Neural cell (in vitro differentiated cells): ENCODE measurements at regions not wholly inside any gene's neighbourhood (a gene's known extent, or its start where the extent isn't known, plus 50 kb on each side); places are given as distances from the start of the nearest gene placed in this dataset.

Source experiments
- H2AFZ ChIP-seq: fragments of 200-600, 300-800 bp; sonication (generic), shearing (Covaris generic); 2 replicates; pipeline ENCODE4 v1.6.0; 2014; ENCODE audit warnings: low read depth, mild to moderate bottlenecking, antibody characterized with exemption, low read length, moderate library complexity
- H3F3A ChIP-seq: fragments of 200-600 bp; shearing (Covaris generic); 2 replicates; pipeline ENCODE4 v1.6.1; 2016; ENCODE audit warnings: mild to moderate bottlenecking, moderate library complexity, mixed read lengths, antibody characterized with exemption, low read length; ENCODE audit not compliant: insufficient read depth, poor library complexity, severe bottlenecking
- H3K27ac ChIP-seq: fragments of 200-600, 300-800 bp; sonication (generic), shearing (Covaris generic); 2 replicates; pipeline ENCODE4 v1.5.1; 2014; ENCODE audit warnings: mild to moderate bottlenecking, low read length, moderate library complexity
- H3K27me3 ChIP-seq: fragments of 300-800, 200-600 bp; sonication (generic), shearing (Covaris generic); 2 replicates; pipeline ENCODE4 v1.6.0; 2014; ENCODE audit warnings: mild to moderate bottlenecking, low read depth, low read length, moderate library complexity; ENCODE audit not compliant: insufficient read depth
- H3K36me3 ChIP-seq: fragments of 300-800, 200-600 bp; sonication (generic), shearing (Covaris generic); 2 replicates; pipeline ENCODE4 v1.5.1; 2014; ENCODE audit warnings: mild to moderate bottlenecking, antibody characterized with exemption, low read length, moderate library complexity; ENCODE audit not compliant: insufficient read depth
- H3K4me2 ChIP-seq: fragments of 300-800, 200-600 bp; sonication (generic), shearing (Covaris generic); 2 replicates; pipeline ENCODE4 v1.6.0; 2014; ENCODE audit warnings: mild to moderate bottlenecking, low read length
- H3K4me3 ChIP-seq: fragments of 300-800, 200-600 bp; sonication (generic), shearing (Covaris generic); 2 replicates; pipeline ENCODE4 v1.5.1; 2014; ENCODE audit warnings: mild to moderate bottlenecking, low read length, moderate library complexity
- H3K79me2 ChIP-seq: fragments of 200-600 bp; shearing (Covaris generic); replicated peaks from 2 replicates; pipeline ENCODE4 v1.6.0; 2014; ENCODE audit warnings: mild to moderate bottlenecking, low read length, moderate library complexity; ENCODE audit not compliant: insufficient read depth
- H3K9ac ChIP-seq: fragments of 300-800, 200-600 bp; sonication (generic), shearing (Covaris generic); 2 replicates; pipeline ENCODE4 v1.6.1; 2016; ENCODE audit warnings: mild to moderate bottlenecking, low read length, mixed read lengths
- H3K9me2 ChIP-seq: fragments of 200-600 bp; shearing (Covaris generic); 2 replicates; pipeline ENCODE4 v1.6.1; 2016; ENCODE audit warnings: mild to moderate bottlenecking, low read length, mixed read lengths; ENCODE audit not compliant: insufficient read depth
- H3K9me3 ChIP-seq: fragments of 200-600, 300-800 bp; sonication (generic), shearing (Covaris generic); 2 replicates; pipeline ENCODE4 v1.6.1; 2016; ENCODE audit warnings: mild to moderate bottlenecking, mixed run types, low read length, moderate library complexity, mixed read lengths
- H4K20me1 ChIP-seq: fragments of 200-600 bp; shearing (Covaris generic); 2 replicates; pipeline ENCODE4 v1.6.1; 2016; ENCODE audit warnings: mild to moderate bottlenecking, mixed run types; ENCODE audit not compliant: insufficient read depth
- CTCF ChIP-seq: fragments of 450-650 bp; IDR thresholded peaks from 2 replicates; pipeline ENCODE4 v1.5.1; 2014; ENCODE audit warnings: antibody characterized with exemption, mild to moderate bottlenecking, moderate library complexity; ENCODE audit not compliant: poor library complexity, severe bottlenecking
- EP300 ChIP-seq: fragments of 450-650 bp; conservative IDR thresholded peaks from 2 replicates; pipeline ENCODE4 v1.6.1; 2014; ENCODE audit warnings: antibody characterized with exemption, mild to moderate bottlenecking, moderate library complexity; ENCODE audit not compliant: poor library complexity, severe bottlenecking
- EZH2 ChIP-seq: fragments of 200-600, 300-800 bp; shearing (Covaris generic), sonication (generic); IDR thresholded peaks from 2 replicates; pipeline ENCODE4 v1.6.1; 2014; ENCODE audit warnings: antibody characterized with exemption, low read length, borderline replicate concordance, mild to moderate bottlenecking; ENCODE audit not compliant: insufficient read depth, poor library complexity, severe bottlenecking
- MXI1 ChIP-seq: fragments of 450-650 bp; conservative IDR thresholded peaks from 2 replicates; pipeline ENCODE4 v1.6.1; 2014; ENCODE audit warnings: antibody characterized with exemption, mild to moderate bottlenecking; ENCODE audit not compliant: poor library complexity, severe bottlenecking
- POLR2AphosphoS5 ChIP-seq: IDR thresholded peaks from 2 replicates; pipeline ENCODE4 v1.6.1; 2012
- RAD21 ChIP-seq: fragments of 450-650 bp; conservative IDR thresholded peaks from 2 replicates; pipeline ENCODE4 v1.6.1; 2014; ENCODE audit warnings: antibody characterized with exemption, mild to moderate bottlenecking, moderate library complexity
- REST ChIP-seq: IDR thresholded peaks from 2 replicates; pipeline ENCODE4 v1.6.1; 2012; ENCODE audit warnings: borderline replicate concordance
- SMC3 ChIP-seq: fragments of 450-650 bp; conservative IDR thresholded peaks from 2 replicates; pipeline ENCODE4 v1.6.1; 2014; ENCODE audit warnings: antibody characterized with exemption, mild to moderate bottlenecking, moderate library complexity; ENCODE audit not compliant: poor library complexity
- TAF1 ChIP-seq: IDR thresholded peaks from 2 replicates; pipeline ENCODE4 v1.6.1; 2012; ENCODE audit warnings: low read depth

GRCh38 chr16:86225905-86226371 is 284.4 kb upstream of the FOXF1 start:
- H3K4me3 ChIP-seq = no peak overlapping the region
- H3K79me2 ChIP-seq = no peaks in the 10 kb centered on the region
- H3K4me2 ChIP-seq = no peak overlapping the region
- no peaks in the 10 kb centered on the region for H3K27me3 ChIP-seq
- H2AFZ ChIP-seq = no peak overlapping the region
- TF ChIP-seq EZH2 = no peak
- no peak for TF ChIP-seq REST
- no peak for TF ChIP-seq TAF1
- TF ChIP-seq EP300 = no peak
- TF ChIP-seq MXI1 = no peak
- no peak for TF ChIP-seq POLR2AphosphoS5
- TF ChIP-seq RAD21 = no peak
- no peak for TF ChIP-seq CTCF
- TF ChIP-seq SMC3 = no peak
- no peaks in the 10 kb centered on the region for H4K20me1 ChIP-seq
- no peak overlapping the region for H3K9ac ChIP-seq
- no peaks in the 10 kb centered on the region for H3K9me2 ChIP-seq
- H3K9me3 ChIP-seq = no peaks in the 10 kb centered on the region
- no peaks in the 10 kb centered on the region for H3K36me3 ChIP-seq
- no peaks in the 10 kb centered on the region for H3F3A ChIP-seq
- H3K27ac ChIP-seq = no peak overlapping the region

- no peaks in the 10 kb centered on the region for H3K79me2 ChIP-seq
- H3K27ac ChIP-seq = no peak overlapping the region
- H2AFZ ChIP-seq = no peak overlapping the region
- no peaks in the 10 kb centered on the region for H3K36me3 ChIP-seq
- H3K9ac ChIP-seq = no peak overlapping the region
- H4K20me1 ChIP-seq = no peaks in the 10 kb centered on the region
- H3K4me3 ChIP-seq = no peak overlapping the region
- TF ChIP-seq MXI1 = no peak
- TF ChIP-seq POLR2AphosphoS5 = no peak
- TF ChIP-seq TAF1 = no peak
- no peak for TF ChIP-seq RAD21
- no peak for TF ChIP-seq EP300
- no peak for TF ChIP-seq REST
- no peaks in the 10 kb centered on the region for H3K27me3 ChIP-seq
- no peak overlapping the region for H3K4me2 ChIP-seq
- no peaks in the 10 kb centered on the region for H3K9me2 ChIP-seq
- no peaks in the 10 kb centered on the region for H3F3A ChIP-seq
- no peaks in the 10 kb centered on the region for H3K9me3 ChIP-seq
Observed at GRCh38 chr16:86227041-86227440, 283.3 kb upstream of the FOXF1 start.
